ENCODE measurements at regions not wholly inside any gene's neighbourhood (a gene's known extent, or its start where the extent isn't known, plus 50 kb on each side); places are given as distances from the start of the nearest gene placed in this dataset.

DNA sequence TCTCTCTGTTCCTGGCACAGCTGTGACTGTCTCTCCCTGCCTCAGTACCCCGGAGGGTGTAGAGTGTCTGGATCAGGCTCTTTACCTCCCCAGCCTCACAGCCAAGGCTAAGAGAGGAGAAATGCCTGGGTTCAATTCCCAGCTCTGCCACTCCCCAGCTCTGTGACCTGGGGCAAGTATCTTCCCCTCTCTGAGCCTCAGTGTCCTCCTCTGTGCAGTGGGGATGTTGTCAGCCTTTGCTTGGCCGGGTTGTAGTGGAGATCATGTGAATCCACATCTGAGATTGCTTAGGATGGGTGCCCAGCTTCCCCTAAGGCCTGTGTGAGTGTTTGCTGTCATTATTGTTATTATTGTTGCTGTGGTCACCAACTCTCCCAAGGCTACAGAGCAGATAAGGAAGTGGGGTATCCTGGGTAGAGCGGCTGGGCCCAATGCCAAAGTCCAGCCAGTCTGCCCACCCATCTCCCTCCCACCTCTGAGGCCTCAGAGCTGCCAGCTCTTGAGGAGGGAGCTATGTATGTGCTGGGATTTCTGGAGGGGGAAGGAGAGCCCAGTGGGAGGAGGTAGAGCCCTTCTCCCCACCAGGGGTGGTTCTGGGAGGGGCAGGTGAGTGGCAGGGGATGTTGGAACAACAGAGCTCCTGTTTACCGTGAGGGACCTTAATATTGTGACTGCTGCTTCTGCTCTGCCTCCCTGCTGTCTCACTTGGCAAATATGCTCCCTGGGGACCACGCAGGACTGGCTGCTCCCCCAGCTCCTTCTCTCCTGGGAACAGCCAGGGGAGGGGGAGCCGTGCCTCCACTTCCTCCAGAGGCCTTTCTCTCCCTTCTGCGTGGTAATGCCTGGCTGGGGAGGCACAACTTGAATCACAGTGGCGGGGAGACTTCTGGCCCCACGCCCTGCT lies 170.5 kb downstream of the RPS24 start:
- Histone ChIP-seq H3K9me3 (ENCODE audit: insufficient read depth, low read length) (no peaks in the 10 kb centered on the region), H3K27me3 (ENCODE audit: insufficient read depth, insufficient read length) (no peaks in the 10 kb centered on the region), H3K9ac (ENCODE audit: insufficient read length, low read depth) (no peak overlapping the region), H3K4me3 (ENCODE audit: insufficient read length, low read depth) (no peak overlapping the region), H3K4me1 (ENCODE audit: insufficient read depth, insufficient read length) (no peaks in the 10 kb centered on the region), H3K36me3 (ENCODE audit: insufficient read depth, insufficient read length, low read length) (no peaks in the 10 kb centered on the region)
- TF ChIP-seq SUZ12 (IDR thresholded peaks at IDR 0.05; ENCODE audit: extremely low read depth, insufficient read depth, insufficient read length) (no peak), YY1 (IDR thresholded peaks at IDR 0.05; ENCODE audit: insufficient read depth, insufficient read length) (no peak), ZNF274 (IDR thresholded peaks at IDR 0.05; ENCODE audit: low read depth, low read length) (no peak)
- no peak for DNase-seq (ENCODE audit: low read depth, low spot score)

DNA sequence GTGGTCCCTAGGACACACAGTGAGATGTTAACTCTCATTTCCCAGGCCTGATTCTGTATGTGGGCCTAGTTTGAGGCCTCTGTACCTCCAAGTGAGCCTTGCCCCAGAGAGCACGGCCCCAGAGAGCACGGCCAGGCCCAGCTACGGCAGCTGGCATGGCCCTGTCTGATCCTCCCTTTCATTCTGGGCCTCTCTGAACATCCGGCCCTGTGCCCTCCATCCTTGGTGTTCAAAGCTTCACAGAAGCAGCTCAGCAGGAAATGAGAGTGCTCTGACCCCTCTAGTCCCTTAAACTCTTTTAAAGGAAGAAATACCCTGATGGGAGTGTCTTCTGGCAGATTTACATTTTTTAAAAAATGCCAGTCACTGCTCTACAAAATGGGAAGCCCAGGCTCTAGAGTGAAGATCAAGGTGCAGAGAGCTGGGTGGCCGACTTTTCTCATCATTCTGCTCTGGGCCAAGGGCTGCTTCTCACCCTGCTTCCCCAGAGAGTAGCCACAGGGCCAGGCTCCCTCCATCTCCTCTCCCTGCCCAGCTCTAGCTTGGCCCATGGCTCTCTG lies 171.9 kb downstream of the RPS24 start:
- no peaks in the 10 kb centered on the region for H3K4me1 ChIP-seq (ENCODE audit: insufficient read depth, insufficient read length)
- H3K9ac ChIP-seq (ENCODE audit: insufficient read length, low read depth): no peak overlapping the region

DNA sequence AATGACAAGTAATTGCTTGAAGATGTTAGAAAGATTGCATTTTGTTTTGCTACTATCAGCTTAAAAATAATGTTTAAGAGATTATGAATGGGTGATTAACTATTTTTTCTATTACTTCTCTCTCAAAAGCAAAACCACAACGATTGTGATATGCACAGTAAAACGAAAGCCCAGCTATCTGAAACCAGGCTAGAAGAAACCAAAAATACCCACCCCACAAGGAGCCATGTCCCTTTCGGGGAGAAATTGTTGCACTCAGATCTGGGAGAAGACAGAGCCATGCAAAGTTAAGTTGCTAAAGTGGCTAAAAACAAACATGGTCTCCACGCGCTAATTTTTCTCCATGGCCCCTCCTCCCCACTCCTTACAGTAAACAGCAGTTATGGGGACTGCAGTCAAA lies 173.6 kb downstream of the RPS24 start:
- H3K4me1 ChIP-seq (ENCODE audit: insufficient read depth, insufficient read length): peaks cover 4% of the 10 kb centered on the region
- H3K9me3 ChIP-seq (ENCODE audit: insufficient read depth, low read length): no peaks in the 10 kb centered on the region
- no peaks in the 10 kb centered on the region for H3K27me3 ChIP-seq (ENCODE audit: insufficient read depth, insufficient read length)
- no peaks in the 10 kb centered on the region for H3K36me3 ChIP-seq (ENCODE audit: insufficient read depth, insufficient read length, low read length)
- no peak for DNase-seq (ENCODE audit: low read depth, low spot score)
- TF ChIP-seq YY1 (IDR thresholded peaks at IDR 0.05; ENCODE audit: insufficient read depth, insufficient read length): no peak
- no peak for TF ChIP-seq ZNF274 (IDR thresholded peaks at IDR 0.05; ENCODE audit: low read depth, low read length)
- no peak for TF ChIP-seq SUZ12 (IDR thresholded peaks at IDR 0.05; ENCODE audit: extremely low read depth, insufficient read depth, insufficient read length)
- no peak overlapping the region for H3K9ac ChIP-seq (ENCODE audit: insufficient read length, low read depth)
- no peak overlapping the region for H3K4me3 ChIP-seq (ENCODE audit: insufficient read length, low read depth)

More for the DNA sequence above, 171.9 kb downstream of the RPS24 start:
- TF ChIP-seq YY1 (IDR thresholded peaks at IDR 0.05; ENCODE audit: insufficient read depth, insufficient read length) (no peak), ZNF274 (IDR thresholded peaks at IDR 0.05; ENCODE audit: low read depth, low read length) (no peak), SUZ12 (IDR thresholded peaks at IDR 0.05; ENCODE audit: extremely low read depth, insufficient read depth, insufficient read length) (no peak)
- no peak overlapping the region for H3K4me3 ChIP-seq (ENCODE audit: insufficient read length, low read depth)
- H3K27me3 ChIP-seq (ENCODE audit: insufficient read depth, insufficient read length): no peaks in the 10 kb centered on the region
- DNase-seq (ENCODE audit: low read depth, low spot score): no peak
- H3K36me3 ChIP-seq (ENCODE audit: insufficient read depth, insufficient read length, low read length): no peaks in the 10 kb centered on the region
- no peaks in the 10 kb centered on the region for H3K9me3 ChIP-seq (ENCODE audit: insufficient read depth, low read length)

DNA sequence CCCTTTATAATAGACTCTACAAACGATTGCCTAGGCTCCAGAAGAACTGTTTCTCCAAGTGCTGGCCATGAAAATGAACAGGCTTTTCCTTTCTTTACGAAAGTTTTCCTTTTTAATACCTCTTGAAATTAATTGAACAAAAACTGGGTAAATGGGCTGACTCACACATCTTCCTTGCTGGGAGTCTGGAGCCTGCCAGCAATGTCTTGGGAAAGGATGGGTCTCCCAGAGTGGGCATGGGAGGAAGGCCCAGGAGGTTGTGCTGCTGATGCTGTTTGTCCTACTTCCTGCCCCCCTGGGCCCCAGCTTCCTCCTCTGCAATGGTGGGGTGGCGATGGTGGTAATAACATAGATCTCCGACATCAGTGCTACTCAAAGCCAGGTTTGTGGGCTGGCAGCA lies 174.1 kb downstream of the RPS24 start:
- Histone ChIP-seq H3K36me3 (ENCODE audit: insufficient read depth, insufficient read length, low read length) (no peaks in the 10 kb centered on the region), H3K9ac (ENCODE audit: insufficient read length, low read depth) (no peak overlapping the region), H3K9me3 (ENCODE audit: insufficient read depth, low read length) (no peaks in the 10 kb centered on the region), H3K4me3 (ENCODE audit: insufficient read length, low read depth) (no peak overlapping the region), H3K4me1 (ENCODE audit: insufficient read depth, insufficient read length) (peaks cover 9% of the 10 kb centered on the region), H3K27me3 (ENCODE audit: insufficient read depth, insufficient read length) (no peaks in the 10 kb centered on the region)
- TF ChIP-seq SUZ12 (IDR thresholded peaks at IDR 0.05; ENCODE audit: extremely low read depth, insufficient read depth, insufficient read length) (no peak), ZNF274 (IDR thresholded peaks at IDR 0.05; ENCODE audit: low read depth, low read length) (no peak), YY1 (IDR thresholded peaks at IDR 0.05; ENCODE audit: insufficient read depth, insufficient read length) (no peak)
- DNase-seq (ENCODE audit: low read depth, low spot score): no peak

DNA sequence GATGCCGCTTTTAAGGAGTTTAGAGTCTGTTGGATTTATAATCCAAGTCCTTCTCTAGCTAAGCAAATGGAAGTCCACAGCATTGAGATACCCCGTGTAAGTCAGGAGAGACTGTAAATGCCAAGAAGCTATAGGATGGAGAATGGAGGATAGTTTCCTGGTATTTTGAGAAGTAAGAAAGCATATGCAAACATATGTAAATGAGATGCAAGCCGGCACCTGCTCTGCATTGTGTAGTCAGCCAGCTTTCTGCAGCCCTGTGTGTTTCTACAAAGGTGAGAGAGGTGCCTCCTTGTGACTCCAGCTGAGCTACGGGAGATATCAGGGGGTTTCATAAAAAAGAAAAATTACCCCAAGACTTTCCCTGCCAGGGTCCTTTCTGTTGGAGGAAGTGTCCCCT lies 176.3 kb downstream of the RPS24 start:
- Histone ChIP-seq H3K4me3 (ENCODE audit: insufficient read length, low read depth) (no peak overlapping the region), H3K9me3 (ENCODE audit: insufficient read depth, low read length) (no peaks in the 10 kb centered on the region), H3K4me1 (ENCODE audit: insufficient read depth, insufficient read length) (peaks cover 10% of the 10 kb centered on the region), H3K27me3 (ENCODE audit: insufficient read depth, insufficient read length) (no peaks in the 10 kb centered on the region), H3K36me3 (ENCODE audit: insufficient read depth, insufficient read length, low read length) (no peaks in the 10 kb centered on the region), H3K9ac (ENCODE audit: insufficient read length, low read depth) (no peak overlapping the region)
- TF ChIP-seq SUZ12 (IDR thresholded peaks at IDR 0.05; ENCODE audit: extremely low read depth, insufficient read depth, insufficient read length): no peak
- TF ChIP-seq YY1 (IDR thresholded peaks at IDR 0.05; ENCODE audit: insufficient read depth, insufficient read length): no peak
- no peak for TF ChIP-seq ZNF274 (IDR thresholded peaks at IDR 0.05; ENCODE audit: low read depth, low read length)
- no peak for DNase-seq (ENCODE audit: low read depth, low spot score)

DNA sequence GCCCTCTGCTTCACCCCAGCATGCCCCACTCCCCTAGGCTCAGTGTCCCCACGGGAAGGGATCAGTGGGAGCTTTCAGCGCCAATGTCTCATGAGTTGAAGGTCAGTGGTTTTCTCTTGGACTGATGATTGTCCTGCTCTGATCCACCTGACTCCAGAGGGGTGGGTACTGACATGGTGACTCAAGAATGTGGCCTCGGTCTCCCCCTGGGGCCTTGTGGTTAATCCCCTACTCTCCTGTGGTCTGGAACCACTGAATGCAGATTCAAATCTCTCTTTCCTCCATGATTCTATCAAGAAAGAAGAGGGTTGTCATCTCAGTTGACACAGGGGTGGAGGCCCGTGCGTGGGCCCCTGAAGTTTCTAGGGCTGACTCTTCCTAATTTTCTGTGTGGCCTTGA lies 176.9 kb downstream of the RPS24 start:
- H3K9me3 ChIP-seq (ENCODE audit: insufficient read depth, low read length): no peaks in the 10 kb centered on the region
- TF ChIP-seq ZNF274 (IDR thresholded peaks at IDR 0.05; ENCODE audit: low read depth, low read length) (no peak), SUZ12 (IDR thresholded peaks at IDR 0.05; ENCODE audit: extremely low read depth, insufficient read depth, insufficient read length) (no peak), YY1 (IDR thresholded peaks at IDR 0.05; ENCODE audit: insufficient read depth, insufficient read length) (no peak)
- no peak overlapping the region for H3K9ac ChIP-seq (ENCODE audit: insufficient read length, low read depth)
- H3K36me3 ChIP-seq (ENCODE audit: insufficient read depth, insufficient read length, low read length): no peaks in the 10 kb centered on the region
- DNase-seq (ENCODE audit: low read depth, low spot score): no peak
- no peak overlapping the region for H3K4me3 ChIP-seq (ENCODE audit: insufficient read length, low read depth)
- no peaks in the 10 kb centered on the region for H3K27me3 ChIP-seq (ENCODE audit: insufficient read depth, insufficient read length)
- peaks cover 10% of the 10 kb centered on the region for H3K4me1 ChIP-seq (ENCODE audit: insufficient read depth, insufficient read length)

DNA sequence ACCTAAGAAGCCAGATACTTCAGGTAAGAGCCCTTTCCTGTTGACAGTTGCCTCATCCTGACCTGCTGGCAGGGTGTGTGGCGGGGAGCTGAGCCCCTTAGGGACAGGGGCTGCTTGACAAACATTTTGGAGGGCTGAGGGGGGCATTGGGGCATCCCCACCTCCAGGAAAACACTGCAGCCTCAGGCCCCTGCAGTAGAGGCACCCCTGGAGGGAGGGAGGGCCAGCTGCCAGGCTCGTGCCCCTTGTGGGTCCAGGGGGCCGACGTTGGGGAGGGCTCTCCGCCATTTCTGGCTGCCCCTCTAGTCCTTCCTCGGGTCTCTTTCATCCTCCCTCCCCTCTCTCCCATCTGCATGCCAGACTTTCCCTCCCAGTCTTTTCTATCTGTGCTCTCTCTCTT lies 177.3 kb downstream of the RPS24 start:
- TF ChIP-seq YY1 (IDR thresholded peaks at IDR 0.05; ENCODE audit: insufficient read depth, insufficient read length): no peak
- TF ChIP-seq ZNF274 (IDR thresholded peaks at IDR 0.05; ENCODE audit: low read depth, low read length): no peak
- no peak for TF ChIP-seq SUZ12 (IDR thresholded peaks at IDR 0.05; ENCODE audit: extremely low read depth, insufficient read depth, insufficient read length)
- DNase-seq (ENCODE audit: low read depth, low spot score): no peak
- Histone ChIP-seq H3K9me3 (ENCODE audit: insufficient read depth, low read length) (no peaks in the 10 kb centered on the region), H3K9ac (ENCODE audit: insufficient read length, low read depth) (no peak overlapping the region), H3K4me3 (ENCODE audit: insufficient read length, low read depth) (no peak overlapping the region), H3K36me3 (ENCODE audit: insufficient read depth, insufficient read length, low read length) (no peaks in the 10 kb centered on the region), H3K27me3 (ENCODE audit: insufficient read depth, insufficient read length) (no peaks in the 10 kb centered on the region), H3K4me1 (ENCODE audit: insufficient read depth, insufficient read length) (peaks cover 10% of the 10 kb centered on the region)
